ENCODE measurements at regions not wholly inside any gene's neighbourhood (a gene's known extent, or its start where the extent isn't known, plus 50 kb on each side); places are given as distances from the start of the nearest gene placed in this dataset.

DNA sequence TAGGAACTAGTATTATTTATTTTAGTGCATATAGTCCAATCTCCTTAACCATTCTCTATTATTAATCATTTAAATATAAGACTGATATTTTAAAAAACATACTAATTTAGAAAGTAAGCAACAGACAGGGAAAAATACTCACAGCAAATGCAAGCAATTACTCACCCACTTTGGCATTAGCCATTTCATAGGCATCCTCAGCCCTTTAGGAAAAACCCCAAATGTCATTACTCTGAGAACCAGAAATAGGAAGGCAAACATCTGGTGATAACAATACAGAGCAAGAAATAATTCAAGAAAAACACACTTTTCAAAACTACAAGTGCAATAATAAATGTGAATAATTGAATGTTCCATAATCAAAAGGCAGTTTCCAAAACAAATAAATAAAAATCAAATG lies 545.1 kb downstream of the PLPP3 start:
- DNase-seq (ENCODE audit: low spot score) = no peak

DNA sequence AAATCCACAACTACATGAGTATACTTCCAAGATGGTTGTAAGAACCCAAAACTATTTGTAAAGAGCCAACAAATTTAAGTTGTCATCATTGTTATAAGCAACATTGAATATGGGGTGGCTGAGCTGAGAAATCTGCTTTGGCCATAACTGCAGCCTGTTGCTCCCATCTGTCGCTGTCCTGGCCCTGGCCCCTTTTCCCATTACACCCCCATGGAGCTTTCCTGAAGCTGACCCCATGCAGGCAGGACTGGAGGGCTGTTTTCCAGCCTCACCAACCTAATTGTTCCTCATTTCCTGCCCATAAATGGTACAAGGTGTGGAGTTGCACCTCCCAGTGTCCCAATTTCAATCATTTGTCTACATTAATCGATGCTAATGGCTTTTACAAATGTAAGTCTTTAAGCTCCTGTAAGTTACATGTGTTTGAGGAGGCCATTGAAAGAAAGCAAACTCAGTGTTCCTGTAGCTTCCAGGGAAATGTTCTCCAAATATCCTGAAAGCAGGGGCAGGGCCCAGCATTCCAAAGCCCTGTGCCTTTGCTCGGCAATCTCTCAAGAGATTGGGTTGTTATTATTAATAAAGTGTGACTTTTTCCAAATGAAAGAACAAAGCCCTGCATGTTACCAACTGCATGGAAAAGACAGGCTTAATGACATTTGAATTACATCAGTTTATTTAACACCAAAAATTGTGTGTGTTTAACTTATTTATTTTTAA lies 545.9 kb downstream of the PLPP3 start:
- DNase-seq (ENCODE audit: low spot score) = no peak

DNA sequence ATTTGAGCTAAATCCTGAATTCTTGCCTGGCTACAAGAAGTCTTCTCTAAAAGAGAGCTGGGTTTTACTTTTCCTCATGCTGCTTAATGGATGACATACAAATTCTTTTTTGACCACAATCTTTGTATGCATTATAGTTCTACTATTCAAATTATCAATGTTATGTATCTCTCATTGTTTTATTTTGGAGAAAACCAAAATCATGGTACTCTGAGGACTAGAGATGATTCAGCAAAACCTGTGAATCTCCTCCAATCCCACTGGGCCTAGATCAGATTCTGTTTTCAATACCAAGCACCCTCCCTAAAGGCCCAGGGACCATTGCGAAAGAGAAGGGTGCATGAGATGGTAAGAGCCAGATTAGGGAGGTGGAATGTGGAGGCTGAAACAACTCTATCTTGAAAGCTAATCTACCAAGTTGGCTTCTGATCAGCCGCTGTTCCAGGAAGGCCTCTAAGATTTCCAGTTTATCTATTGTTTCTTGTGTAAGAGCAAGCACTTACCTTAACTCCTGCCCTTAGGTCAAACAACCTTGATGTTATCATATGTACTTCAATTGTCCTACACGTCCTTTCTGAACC lies 547.2 kb downstream of the PLPP3 start:
- no peak for DNase-seq (ENCODE audit: low spot score)

- no peak for DNase-seq (ENCODE audit: low spot score)
These were observed 548.4 kb downstream of the PLPP3 start for GRCh38 chr1:56031001-56031400.

- no peak for DNase-seq (ENCODE audit: low spot score)
These were observed 549.9 kb downstream of the PLPP3 start for GRCh38 chr1:56029319-56030003.

DNA sequence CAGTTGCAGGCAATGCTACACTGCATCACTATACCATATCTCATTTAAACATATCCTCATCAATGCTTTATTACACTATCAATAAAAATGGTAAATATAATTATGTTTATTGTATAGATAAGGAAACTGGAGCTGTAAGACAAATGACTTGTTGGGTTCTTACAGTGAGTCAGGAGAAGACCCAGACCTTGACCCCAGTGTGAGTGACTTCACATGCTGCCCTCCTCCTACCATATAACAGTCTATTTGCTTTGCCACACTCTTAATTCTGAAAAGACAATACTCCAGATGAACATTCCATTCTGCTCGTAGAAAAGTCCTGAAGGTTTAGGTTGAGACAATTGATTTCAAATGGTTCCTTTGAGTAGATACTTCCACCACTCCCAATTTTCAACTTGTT lies 550.5 kb downstream of the PLPP3 start:
- DNase-seq (ENCODE audit: low spot score) = no peak

GRCh38 chr1:56028244-56028643 lies 551.1 kb downstream of the PLPP3 start:
- no peak for DNase-seq (ENCODE audit: low spot score)

DNA sequence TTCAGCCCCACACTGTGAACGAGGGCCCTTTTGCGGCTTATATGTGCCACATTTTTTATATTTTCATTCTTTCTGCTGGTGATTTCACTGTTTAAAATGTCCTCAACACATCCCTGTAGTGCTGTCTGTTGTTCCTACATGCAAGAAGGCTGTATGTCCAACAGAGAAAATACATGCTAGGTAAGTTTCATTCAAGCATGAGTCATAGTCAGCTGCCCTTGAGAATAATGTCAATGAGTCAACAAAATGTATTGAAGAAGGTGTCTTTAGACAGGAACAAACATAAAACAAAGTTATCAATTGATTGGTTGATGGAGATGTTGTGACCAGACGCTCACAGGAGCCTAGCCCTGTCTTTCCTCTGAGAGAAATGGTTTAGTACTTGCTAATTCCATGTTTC lies 553.4 kb downstream of the PLPP3 start:
- no peak for DNase-seq (ENCODE audit: low spot score)

GRCh38 chr1:56024155-56024554 lies 555.2 kb downstream of the PLPP3 start:
- no peak for DNase-seq (ENCODE audit: low spot score)

DNA sequence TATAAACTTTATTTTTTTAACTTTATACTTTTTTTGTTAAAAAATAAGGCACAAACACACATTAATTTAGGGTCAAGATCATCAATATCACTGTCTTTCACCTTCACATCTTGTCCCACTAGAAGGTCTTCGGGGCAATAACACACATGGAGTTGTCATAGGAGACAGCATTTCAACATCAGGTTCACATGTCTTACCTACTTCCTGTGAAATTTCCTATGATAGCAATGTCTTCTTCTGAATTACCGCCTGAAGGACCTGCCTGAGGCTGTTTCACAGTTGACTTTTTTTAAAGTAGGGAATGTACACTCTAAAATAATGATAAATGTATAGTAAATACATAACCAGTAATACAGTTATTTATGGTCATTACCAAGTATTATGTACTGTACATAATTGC lies 559.4 kb downstream of the PLPP3 start:
- DNase-seq (ENCODE audit: low spot score) = no peak

DNA sequence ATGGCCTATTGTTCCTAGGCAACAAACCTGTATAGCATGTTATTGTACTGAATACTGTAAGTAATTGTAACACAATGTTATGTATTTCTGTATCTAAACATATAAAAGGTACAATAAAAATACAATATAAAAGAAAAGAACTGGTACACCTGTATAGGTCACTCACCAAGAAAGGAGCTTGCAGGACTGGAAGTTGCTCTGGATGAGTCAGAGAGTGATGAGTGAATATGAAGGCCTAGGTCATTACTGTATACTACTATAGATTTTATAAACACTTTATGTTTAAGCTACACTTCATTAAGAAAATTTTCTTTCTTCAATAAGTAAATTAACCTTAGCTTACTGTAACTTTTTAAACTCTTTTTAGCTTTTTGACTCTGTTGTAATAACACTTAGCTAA lies 559.9 kb downstream of the PLPP3 start:
- no peak for DNase-seq (ENCODE audit: low spot score)

- DNase-seq (ENCODE audit: low spot score) = no peak
These were observed 562.0 kb downstream of the PLPP3 start for GRCh38 chr1:56017336-56017735.

- no peak for DNase-seq (ENCODE audit: low spot score)
These were observed 575.5 kb downstream of the PLPP3 start for GRCh38 chr1:56003846-56004245.

DNA sequence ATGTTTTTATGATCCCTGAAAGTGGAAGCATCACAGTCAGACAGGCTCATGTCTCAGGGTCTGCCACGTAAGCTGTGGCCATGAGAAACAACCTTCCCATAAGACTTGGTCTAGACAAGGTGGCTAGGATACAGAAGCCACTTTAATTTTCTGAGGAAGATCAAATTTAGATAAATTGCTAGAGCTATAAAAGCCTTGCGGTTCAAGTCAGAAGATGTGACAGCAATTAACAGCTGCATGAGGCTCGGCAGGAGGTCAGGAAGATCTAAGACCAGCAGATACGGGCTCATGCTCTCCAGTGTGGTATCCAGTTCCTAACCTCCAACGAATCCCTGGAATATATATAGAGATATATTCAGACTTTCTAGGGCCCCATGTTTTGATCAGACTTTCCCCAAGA lies 577.1 kb downstream of the PLPP3 start:
- DNase-seq (ENCODE audit: low spot score) = no peak

- DNase-seq (ENCODE audit: low spot score) = no peak
These were observed 578.9 kb downstream of the PLPP3 start for GRCh38 chr1:56000424-56000823.

DNA sequence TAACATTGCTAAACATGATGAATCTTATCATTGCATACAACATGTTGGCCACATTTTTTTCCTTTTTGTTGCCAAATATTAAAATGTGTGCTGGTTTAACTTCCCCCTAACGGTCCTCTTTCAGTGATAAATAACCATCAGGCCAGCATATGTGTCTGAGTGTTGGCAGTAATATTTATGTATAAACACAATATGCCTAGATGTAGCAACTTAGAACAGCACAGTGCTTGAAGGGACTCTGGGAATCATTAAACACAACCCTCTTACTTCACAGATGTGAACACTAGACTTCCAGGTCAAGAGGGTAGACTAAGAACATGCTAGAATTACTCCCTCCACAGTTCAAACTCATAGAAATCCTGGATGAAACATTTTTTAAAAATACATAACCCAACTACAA lies 581.8 kb downstream of the PLPP3 start:
- no peak for DNase-seq (ENCODE audit: low spot score)

- no peak for DNase-seq (ENCODE audit: low spot score)
These were observed 585.6 kb downstream of the PLPP3 start for GRCh38 chr1:55993646-55994318.

GRCh38 chr1:55990007-55990406 lies 589.4 kb downstream of the PLPP3 start:
- no peak for DNase-seq (ENCODE audit: low spot score)

GRCh38 chr1:55988963-55989452 lies 590.4 kb downstream of the PLPP3 start:
- no peak for DNase-seq (ENCODE audit: low spot score)

DNA sequence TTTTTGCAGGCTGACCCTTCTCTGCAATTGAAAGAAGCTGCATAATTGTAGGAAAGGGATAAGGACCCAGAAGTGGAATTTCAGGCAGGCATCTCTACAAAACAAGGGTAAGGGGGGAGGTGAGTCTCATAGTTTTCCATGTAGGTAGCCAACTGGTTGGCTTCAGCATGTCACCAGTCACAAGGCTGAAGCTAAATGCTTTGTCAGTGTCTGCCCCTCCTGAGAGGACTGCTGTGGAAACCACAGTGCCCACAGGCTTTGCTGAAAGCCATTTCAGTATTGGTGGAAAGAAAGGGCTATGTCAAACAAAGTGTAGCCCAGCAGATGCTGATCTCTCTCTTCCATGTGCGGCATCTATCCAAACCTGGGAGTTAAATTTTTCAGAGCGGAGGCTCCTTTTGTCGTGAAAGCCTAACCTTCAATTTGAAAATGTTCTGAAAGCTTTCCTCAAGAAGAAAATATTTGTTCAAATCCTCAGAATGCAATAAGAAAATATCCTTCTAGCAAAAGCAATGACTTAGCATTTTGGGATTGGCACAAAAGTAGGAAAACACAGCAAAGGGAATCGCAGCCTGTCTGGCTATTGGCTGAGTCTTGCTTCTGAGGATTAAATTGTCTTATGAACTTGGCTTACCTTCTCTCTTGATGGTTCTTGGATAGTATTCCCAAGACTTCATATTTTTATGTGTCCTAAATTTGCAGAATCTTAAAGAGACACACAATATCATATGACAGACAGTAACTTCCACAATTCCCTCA lies 591.7 kb downstream of the PLPP3 start:
- DNase-seq (ENCODE audit: low spot score) = no peak

DNA sequence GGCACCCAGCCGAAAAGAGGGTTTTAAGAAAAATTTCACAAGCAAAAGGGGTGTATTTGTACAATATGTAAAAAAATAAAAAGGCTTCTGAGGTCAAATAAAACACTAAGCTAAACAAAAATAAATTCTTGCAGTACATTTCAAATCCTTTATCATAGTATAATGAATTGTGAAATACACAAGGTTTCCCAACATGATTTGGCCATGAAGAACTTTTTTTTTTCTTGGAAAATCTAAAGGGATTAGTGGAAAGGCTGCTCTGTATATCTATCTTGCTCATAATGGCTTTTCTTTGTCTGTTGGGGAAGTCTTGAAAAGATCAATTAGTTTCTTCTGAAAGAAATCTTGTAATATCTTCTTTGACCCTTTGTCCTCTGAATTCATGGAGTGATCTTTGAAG lies 593.4 kb downstream of the PLPP3 start:
- no peak for DNase-seq (ENCODE audit: low spot score)

DNA sequence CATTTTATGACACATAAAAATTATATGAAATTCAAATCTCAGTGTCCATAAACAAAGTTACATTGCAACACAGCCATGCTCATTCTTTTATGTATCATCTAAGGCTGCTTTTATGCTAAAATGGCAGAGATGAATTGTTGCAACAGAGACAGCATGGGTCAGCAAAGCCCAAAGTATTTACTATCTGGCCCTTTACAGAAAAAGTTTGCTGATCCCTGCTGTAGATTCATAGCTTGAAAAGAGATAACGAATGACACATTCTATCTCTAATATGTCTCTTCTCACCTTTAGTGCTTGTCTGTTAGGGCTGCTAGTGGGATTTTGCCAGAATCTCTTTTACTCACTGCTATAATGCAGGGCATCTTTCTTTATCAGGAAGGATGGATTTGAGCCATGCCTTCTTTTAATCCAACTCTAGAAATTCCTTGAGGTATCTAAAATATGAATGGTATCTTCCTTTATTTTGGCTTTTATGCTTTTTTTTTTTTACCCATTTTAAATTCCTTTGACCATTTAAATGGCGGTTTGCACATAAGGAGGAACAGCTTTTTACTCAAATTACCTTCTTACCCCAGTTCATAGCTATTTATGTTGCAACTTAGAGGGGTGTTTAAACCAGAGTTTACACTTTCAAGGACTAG lies 598.2 kb downstream of the PLPP3 start:
- no peak for DNase-seq (ENCODE audit: low spot score)

All from Ammon's horn (tissue), 1 donor.